ENCODE measurements at regions not wholly inside any gene's neighbourhood (a gene's known extent, or its start where the extent isn't known, plus 50 kb on each side); places are given as distances from the start of the nearest gene placed in this dataset.
"Not testable (repeated sequence)": the region's sequence is repeated elsewhere in the genome, so short reads cannot be mapped to it uniquely, and the experiment has no call there.

DNA sequence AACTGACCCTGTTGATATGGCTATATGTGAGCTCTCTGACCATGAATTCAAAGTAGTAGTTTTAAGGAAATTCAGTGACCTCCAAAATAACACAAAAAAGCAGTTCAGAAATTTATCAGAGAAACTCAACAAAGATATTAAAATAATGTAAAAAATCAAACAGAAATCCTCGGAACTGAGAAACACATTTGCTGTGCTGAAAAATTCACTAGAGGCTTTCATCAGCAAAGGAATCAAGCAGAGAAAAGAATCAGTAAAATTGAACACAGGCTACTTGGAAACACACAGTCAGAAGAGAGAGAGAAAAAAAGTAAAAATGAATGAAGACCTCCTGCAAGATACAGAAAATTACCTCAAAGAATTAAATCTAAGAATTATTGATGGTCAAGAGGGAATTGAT is 417.2 kb downstream of the TMEM232 start:
- DNase-seq (ENCODE audit: low spot score): no peak

DNA sequence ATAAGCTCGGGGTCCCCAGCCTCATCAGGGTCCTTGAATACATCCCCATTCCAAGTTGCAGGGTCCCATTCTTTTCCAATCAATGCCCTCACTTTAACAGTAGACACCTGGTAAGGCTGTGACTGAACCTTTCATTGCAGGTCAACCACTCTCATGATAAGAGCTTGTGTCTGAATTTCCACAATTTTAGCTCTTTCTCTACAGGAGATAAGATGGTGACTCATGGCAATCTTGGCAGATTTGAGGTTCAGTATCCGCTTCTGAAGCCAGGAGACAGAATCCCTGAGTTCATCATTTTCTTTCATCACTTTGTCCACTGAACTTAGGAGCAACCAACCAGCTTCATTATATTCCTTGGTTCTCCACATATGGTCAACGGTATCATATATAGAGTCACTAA is 409.9 kb downstream of the TMEM232 start:
- not testable (repeated sequence) for DNase-seq (ENCODE audit: low spot score)

DNA sequence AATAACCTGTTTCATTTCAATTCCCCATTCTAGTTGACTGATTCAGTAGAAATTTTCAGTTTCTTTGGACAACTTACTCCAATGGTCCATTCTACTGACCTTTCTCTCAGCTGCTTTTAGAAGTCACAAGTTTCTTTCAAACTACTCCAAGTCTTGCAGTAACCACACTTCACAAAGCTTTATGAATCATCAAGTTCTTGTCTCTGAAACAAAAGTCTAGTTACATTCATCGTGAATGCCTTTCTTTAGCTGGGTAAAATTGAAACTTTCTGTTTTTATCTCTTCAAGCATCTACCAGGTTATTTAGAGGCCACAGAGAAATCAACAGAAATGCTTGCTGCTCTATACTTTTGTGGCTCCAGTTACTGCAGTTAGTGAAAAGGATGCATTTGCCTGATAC is 405.4 kb downstream of the TMEM232 start:
- DNase-seq (ENCODE audit: low spot score): peak; percentile 10

DNA sequence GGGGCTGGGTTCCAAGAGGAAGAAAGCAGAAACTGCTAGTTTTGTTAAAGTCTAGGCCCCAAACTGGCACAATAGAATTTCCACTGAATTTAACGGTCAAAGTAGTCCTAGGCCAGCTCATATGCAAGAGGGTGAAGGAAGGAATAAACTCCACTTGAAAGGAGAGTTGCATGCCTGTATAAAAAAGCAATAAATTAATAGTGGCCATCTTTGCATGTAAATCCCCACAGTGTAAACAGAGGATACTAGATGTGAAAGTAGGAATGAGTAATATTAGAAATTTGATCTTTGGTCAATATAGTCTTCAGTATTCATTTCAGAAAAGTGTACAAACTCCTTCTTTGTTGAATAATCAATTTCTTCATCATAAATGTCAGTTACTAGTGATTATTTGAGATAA is 403.1 kb downstream of the TMEM232 start:
- DNase-seq (ENCODE audit: low spot score): no peak

DNA sequence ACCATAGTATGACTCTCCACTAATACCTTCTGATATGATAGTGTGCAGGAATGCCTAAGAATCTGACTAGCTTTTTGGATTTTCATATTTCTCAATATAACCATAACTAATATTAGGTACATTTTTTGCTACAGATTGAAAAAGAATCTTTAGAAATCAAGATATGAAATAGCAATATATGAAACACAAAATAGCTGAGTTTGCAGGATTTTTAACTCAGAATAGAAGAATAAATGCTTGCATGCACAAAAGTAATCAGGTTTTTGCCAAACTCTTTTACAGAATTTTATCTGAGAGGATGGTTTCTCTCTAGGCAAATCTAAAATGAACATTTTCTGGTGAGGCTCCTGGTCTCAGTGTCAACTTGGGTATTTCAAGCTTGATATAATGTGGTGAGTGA is 402.6 kb downstream of the TMEM232 start:
- no peak for DNase-seq (ENCODE audit: low spot score)

DNA sequence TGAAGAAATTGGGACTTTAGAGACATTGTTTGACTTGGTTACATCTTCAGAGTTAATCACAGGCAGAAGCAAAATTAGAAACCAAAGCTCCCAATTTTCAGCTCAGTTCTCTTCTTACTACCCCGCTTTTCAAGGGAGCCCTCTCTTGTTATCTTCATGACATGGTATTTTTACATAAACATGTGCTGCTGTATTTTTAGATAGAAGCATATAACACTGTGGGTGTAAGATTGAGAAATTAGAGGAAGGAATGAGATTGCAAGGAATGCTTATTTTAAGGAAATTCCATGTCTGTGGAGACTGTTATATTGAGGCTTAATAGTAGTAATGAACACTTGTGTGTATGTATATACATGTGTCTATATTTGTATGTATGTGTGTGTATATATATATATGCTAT is 401.6 kb downstream of the TMEM232 start:
- no peak for DNase-seq (ENCODE audit: low spot score)

DNA sequence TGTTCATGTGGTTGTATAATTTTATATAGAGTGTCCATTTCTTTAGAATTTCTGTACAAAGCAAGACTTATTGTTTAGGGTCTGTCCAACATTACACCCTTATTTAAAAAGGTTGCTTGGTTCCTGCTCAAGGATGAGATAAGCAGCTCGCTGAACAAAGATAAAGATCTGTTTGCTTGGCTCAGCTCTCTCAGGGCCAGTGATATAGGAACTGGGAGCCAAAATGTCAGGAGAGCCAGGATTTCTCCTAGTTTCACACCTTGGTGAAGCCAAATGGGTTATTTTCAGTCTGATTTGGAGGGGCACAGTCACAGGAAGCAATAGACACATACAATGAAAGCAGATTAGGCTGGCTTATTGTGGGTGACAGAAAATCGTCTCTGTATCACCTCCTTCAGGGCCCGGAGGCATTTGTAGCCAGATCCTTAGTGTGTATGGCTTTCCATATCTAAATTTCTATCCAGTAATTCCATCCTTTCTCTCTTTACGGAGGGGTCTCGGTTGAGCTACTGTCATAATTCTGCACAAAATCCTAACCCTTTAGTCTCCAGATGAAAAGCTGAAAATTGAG is 396.4 kb downstream of the TMEM232 start:
- DNase-seq (ENCODE audit: low spot score): no peak

DNA sequence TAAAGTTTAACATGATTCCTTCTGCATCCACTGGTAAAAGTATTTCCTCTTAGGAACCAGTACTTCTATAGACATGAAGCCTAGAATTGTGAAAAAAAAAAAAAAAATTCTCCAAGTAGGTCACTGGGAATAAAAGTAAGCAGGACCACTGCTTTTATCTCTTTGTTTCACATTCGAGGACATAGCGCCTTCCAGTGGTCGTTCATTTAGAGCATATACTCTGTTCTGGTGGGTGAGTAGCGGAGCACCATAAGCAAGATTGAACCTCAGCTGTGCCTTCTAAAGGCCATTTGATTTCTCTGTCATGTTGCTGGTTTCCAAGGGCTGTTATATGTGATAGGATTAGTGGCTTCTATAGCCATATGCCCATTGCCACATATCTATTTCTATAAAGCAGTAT is 393.1 kb downstream of the TMEM232 start:
- DNase-seq (ENCODE audit: low spot score): no peak

DNA sequence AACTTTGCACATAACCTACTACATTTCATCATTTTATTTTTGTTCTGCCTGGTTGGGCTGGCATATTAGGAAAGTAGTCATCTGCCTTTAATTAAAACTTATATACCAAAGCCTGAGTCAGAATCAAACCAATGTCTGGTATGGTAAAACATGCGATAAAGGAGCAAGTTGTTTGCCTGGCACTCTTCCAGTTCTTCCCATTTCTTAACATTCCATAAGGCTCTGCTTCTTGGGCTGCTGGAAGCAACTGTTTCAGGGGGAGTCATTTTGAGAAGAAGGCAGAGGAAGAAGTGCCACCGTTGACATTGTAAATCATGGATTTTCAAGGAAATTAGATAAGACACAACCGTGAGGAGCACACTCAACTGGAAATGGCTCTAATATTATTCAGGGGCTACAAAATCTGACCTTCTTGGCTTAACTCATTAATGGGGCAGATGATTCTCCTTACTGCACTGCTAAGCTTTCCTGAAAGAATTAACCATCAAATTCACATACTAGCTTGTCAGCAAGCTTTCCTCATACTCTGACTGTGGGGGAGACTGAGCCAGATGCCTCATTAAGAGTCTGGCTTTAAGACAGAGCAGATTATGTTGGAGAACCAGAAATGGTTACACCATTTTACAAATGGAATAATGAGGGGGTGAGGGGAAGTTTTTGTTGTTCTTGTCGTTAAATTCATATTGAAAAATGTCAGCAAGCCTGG is 391.0 kb downstream of the TMEM232 start:
- no peak for DNase-seq (ENCODE audit: low spot score)

DNA sequence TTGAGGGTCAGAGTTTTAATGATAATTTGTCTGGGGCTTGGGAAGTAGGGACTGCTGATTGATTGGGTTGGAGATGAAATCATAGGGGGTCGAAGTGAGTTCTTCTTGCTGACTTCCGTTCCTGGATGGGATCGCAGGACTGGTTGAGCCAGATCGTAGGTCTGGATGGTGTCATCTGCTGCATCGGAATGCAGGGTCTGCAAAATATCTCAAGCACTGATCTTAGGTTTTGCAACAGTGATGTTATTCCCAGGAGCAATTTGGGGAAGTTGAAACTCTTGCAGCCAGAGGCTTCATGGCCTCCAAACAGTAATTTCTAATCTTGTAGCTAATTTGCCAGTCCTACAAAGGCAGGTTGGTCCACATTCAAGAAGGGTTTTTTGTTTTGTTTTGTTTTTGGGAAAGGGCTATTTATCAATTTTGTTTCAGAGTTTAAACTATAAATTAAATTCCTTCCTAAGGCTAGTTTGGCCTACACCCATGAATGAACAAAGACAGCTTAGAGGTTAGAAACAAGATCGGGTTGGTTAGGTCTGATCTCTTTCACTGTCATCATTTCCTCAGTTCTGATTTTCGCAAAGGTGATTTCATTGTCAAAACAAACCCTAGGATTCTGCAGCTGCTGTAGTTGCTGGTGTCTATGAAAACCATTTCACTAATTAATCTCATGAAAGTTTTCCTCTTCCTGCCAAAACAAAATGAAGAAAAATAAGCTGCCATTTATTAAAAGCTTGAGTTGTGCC is 388.0 kb downstream of the TMEM232 start:
- no peak for DNase-seq (ENCODE audit: low spot score)

DNA sequence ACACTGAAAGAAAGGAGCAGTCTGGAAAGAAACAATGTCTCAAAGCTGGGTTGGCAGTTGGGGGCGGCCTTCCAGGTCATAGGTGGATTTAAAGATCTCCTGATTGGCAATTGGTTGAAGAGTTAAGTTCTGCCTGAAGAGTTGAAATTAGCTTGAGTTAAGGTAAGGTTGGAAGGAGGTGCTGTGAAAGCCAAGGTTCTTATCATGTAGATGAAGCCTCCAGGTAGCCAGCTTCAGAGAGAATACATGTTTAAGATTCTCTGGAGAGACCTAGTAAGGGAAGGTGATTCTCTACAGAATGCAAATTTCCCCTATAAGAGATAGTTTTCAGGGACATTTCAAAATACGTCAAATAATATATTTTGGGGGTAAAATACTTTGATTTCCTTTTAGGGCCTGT is 387.1 kb downstream of the TMEM232 start:
- no peak for DNase-seq (ENCODE audit: low spot score)

DNA sequence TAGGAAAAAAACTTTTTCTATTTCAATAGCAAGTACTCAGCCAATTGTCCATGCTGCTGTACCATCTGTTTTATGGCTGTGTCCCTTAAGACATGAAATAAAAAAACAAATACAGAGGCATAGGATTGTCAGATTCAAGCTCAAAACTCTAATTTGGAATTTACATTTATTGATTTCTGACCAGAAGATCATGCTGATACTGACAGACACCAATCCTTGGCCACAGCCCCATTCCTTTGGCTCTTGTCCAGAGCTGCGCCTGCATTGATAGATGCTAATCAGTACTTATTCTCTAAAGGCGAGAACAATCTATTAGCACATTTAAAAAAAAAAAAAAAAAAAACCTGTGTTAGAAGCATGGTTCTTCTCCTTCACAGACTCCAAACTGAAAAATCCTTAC is 384.6 kb downstream of the TMEM232 start:
- DNase-seq (ENCODE audit: low spot score): no peak

DNA sequence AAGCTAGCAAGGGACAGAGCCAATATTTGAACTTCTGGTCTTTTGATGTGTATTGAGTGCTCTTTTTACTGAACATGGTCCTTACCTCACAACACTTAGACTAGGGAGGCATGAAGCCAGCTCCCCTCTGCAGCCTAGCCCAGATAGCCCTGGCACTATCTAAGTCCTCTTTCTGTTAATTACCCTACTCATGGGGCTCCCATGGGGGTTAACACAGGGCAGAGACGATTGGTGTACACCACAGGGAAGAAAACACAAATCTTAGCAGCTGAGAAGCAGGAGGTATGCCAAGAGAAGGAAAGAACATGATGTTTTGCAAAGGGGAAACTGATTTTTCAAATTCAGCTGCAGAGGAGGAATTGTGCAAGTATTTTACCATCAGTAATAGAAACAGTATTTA is 383.8 kb downstream of the TMEM232 start:
- no peak for DNase-seq (ENCODE audit: low spot score)

DNA sequence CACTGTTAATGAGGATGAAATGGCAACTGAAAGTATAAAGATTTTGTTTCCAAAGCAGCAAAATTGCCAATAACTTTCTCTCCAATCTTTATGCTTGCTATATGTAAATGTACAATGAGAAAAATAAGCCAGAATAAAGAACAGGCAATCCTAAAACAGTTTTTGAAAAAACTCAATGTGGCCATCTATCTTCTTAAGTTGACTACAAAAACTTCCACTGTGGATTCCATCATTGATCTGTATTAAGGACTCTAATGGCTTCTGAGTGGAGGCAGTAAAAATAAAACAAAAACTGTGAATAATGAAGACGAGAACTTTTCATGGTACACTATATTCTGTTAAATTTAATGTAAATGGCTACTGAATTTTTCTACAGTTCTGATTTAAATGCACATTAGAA is 382.9 kb downstream of the TMEM232 start:
- DNase-seq (ENCODE audit: low spot score): no peak

DNA sequence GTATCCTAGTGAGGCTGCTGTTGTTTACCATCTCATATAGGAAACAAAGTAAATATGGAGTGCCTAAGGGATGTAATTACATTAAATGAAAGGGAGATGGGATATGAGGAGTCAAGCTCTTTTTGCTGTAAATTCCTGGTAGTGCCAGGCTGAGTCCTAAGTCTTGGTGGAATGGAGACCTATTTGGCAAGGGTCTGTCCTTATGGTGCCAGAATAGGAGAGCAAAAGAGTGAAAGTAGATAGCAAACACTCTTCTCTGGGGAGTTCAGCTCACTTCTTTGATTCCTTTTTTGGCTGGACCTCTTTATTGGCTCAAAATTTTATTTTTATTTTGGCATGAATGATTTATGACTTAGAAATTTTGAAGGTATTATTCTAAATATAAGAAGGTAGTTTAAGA is 380.8 kb downstream of the TMEM232 start:
- DNase-seq (ENCODE audit: low spot score): no peak

DNA sequence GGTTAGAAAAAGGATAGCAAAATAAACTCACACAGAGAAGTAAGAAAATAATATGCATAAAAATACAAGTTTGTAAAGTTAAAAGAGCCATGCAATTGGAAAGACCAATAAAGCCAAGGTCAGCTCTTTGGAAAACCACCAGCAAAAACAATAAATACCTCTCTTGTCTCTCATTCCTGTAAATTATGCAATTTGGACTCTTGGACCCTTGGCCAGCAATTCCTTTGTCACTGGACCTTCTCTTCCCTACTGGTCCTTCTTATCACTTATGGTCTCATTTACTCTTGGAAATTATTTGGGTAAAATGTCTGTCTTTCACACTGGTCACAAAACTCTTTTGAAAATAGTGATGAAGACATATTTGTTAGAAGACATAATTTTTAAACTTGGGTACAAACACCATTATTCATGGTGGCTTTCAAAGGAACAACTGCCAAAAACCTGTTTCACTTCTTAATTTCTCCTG is 379.5 kb downstream of the TMEM232 start:
- no peak for DNase-seq (ENCODE audit: low spot score)

DNA sequence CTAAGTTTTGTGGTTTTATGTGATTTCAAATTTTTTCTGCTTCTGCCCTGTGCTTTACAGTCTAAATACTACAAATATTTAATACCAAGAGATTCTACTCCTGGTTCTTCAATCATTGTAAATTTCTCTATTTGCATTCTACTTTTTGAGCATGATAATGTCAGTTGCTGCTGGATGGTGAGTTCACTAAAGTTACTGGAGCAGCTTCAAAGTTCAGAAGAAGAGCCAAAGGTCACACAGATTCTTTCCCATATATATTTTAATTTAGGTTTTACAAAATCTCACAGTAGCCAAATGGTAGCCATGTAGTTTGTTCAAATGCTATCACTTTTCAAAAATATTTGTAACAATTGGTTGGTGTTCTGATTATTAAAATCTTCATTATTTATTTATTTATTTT is 378.7 kb downstream of the TMEM232 start:
- DNase-seq (ENCODE audit: low spot score): no peak

DNA sequence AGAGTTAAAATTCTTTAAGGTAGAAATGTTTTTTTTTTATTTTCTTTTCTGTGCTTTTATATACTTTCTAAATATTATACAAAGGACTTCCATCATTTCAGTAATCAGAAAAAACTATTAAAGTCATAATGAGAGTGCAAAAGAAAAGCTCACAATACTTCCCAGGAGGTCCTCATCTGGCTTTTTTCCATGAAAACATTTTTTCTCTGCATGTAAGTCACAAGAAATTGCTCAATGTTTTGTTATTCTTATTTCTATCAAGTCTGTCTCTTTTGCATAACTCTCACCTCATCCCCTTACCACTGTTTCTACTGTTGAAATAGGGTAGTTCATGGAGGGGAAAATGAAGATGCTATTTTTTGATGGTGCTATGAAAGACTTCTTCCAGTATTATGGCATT is 375.0 kb downstream of the TMEM232 start:
- DNase-seq (ENCODE audit: low spot score): no peak

DNA sequence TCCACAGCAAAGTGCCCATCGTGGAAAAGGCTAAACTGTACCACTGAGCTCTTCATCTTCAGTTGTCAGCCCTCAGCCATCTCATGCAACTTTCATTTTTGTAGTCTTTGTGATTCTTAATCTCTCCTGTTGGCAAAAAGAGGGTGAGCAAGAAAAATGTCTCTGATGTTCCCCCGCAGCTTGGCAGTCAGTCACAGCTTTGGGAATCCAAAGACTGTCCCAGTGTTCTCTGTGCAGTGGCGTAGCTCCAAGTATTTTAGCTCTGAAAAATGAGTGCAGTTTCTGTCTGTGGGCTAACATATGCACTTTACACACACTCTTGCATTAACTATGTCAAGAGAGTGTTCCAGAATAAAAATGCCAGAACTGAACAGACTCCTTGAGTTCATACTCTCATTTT is 372.2 kb downstream of the TMEM232 start:
- no peak for DNase-seq (ENCODE audit: low spot score)

DNA sequence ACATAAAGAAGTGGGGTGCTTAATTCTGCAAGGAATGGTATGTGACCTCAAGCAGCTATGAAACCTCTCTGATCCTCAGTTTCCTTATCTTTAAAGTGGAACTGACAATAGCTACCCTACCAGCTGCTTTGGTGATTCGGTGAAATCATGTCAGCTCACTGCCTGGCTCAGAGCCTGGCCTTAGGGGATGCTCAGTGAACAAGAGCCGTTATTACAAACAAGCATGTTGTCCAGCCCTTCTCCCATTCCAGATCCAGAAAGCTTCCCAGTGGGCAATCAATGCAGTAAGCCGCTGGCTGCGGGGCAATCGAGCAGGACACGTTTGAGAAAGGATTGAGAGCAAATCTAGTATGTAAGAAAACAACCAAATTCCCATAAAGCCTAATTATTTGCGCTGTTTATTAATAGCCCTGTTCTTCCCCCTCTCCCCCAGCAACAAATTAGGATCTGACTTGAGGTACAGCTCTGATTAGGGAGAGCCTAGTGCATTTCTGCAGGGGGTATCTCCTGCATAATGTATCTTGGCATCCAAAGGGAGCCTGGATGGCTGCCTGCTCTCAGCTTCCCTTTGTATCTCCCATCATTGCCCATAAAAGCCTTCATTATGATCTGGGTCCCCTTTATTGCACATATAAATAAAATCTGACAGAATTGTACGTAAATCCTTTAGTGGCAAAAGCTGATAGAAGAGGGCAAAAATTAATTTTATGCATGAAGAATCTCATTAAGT is 371.4 kb downstream of the TMEM232 start:
- DNase-seq (ENCODE audit: low spot score): no peak

DNA sequence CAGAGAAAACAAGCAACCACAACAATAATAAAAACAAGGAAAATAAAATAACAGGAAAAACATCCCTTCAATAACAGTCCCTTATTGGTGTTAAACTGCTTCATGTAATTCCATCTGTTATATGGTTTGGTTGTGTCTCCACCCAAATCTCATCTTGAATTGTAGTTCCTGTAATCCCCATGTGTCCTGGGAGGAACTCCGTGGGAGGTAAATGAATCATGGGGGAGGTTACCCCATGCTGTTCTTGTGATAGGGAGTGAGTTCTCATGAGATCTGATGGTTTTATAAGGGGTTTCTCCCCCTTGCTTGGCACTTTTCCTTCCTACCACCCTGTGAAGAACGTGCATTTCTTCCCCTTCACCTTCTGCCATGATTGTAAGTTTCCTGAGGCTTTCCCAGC is 369.8 kb downstream of the TMEM232 start:
- no peak for DNase-seq (ENCODE audit: low spot score)

DNA sequence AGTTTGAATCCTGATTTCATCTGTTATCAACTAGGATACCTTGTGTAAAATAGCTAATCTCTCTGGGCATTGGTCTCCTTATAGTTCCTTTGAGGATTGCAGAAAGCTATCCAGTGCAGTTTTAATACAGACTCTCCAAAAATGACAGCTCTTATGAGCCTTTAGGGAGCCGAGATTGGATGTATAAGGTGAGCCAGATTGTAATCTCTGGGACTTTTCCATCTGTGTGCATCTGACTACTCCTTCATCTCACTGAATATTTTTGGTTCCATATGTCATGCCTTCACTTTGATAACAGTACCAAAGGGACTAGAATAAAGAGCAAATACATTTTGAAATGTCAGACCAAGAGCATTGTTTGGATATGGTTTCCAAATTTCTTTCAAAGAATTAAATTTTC is 367.2 kb downstream of the TMEM232 start:
- no peak for DNase-seq (ENCODE audit: low spot score)

DNA sequence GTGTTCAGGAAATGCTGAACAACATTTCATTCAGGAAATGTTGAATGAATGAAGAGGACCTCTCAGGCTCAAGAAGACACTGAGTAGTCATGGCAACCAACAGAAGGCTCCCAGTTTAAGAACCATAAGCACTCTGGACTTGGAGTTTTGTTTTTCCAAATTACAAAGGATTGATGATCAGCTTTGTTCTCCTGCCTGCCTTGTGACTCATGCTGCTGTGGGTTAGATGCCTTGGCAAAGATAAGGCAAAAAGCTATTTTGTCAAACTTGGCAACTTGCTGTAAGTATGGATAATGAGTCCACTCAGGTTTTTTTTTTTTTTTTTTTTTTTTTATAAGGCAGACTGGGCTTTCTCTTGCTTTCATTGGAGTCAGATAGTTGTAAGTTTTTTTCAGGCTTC is 365.0 kb downstream of the TMEM232 start:
- DNase-seq (ENCODE audit: low spot score): no peak

Data from activated CD4-positive, alpha-beta T cell treated with anti-CD3 and anti-CD28 coated beads, Interleukin-2, Interleukin-4, amounts not matched to agents 100 ng/mL and 50 ng/mL, durations not matched to agents 16 hours and 8 hours (primary cell).